ENCODE measurements at regions not wholly inside any gene's neighbourhood (a gene's known extent, or its start where the extent isn't known, plus 50 kb on each side); places are given as distances from the start of the nearest gene placed in this dataset.
"Not testable (repeated sequence)": the region's sequence is repeated elsewhere in the genome, so short reads cannot be mapped to it uniquely, and the experiment has no call there.

DNA sequence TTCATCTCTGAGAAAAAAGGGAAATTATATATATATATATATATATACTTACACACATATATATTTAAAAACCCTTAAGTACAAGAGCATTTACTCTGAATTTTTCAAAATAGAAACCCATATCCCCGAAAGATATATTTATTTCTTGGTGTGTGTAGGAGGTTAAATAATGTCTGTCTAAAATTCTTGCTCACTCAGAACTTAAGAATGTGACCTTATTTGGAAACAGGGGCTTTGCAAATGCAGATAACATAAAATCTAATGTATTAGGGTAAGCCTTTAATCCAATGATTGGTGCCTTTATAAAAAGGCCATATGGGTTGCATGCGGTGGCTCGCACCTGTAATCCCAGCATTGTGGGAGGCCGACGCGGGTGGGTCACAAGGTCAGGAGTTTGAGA lies 517.3 kb upstream of the TLE4 start:
- DNase-seq (ENCODE audit: low read depth in 1 of 2, low spot score in 1 of 2) = no peak

DNA sequence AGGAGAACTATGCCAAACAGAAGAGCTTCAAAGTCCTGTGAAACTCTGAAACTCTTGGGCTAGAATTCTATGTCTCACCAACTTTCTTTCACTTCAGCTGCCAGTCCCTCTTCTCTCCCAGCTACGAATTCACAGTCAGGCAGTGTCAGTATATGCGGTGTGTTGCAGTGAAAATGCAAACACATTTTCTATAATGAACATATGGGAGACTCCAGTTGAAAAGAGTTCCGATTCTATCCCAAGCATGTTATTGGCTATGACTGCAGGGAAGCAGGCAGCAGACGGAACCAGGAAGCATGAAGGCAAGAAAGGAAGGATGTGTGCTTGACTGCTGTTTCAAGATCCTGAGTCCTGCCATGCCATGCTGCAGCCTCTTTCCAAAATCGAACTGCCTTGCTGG lies 515.7 kb upstream of the TLE4 start:
- no peak for DNase-seq (ENCODE audit: low read depth in 1 of 2, low spot score in 1 of 2)

- DNase-seq (ENCODE audit: low read depth in 1 of 2, low spot score in 1 of 2) = no peak
These were observed 514.2 kb upstream of the TLE4 start for GRCh38 chr9:79057576-79057975.

- no peak for DNase-seq (ENCODE audit: low read depth in 1 of 2, low spot score in 1 of 2)
These were observed 511.0 kb upstream of the TLE4 start for GRCh38 chr9:79060766-79061165.

- no peak for DNase-seq (ENCODE audit: low read depth in 1 of 2, low spot score in 1 of 2)
These were observed 509.8 kb upstream of the TLE4 start for GRCh38 chr9:79061752-79062616.

- DNase-seq (ENCODE audit: low read depth in 1 of 2, low spot score in 1 of 2) = no peak
These were observed 498.6 kb upstream of the TLE4 start for GRCh38 chr9:79073201-79073600.

DNA sequence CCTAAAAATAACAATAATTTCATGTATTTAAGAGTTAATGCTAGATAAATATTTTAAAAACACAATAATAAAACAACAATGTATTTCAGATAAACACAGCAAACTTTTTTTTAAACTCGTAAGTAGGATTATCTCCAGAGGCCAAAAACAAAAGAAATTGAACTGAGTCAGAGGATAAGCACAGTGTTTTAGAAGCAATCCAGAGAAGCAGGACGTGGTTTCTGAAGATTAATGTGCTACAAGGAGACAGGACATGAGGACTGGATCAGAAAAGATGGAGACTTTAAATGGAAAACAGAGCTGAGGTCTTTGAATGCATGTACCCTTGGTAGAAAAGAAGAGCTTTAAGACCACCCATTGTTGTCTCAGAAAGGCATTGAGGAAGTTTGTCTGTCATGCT lies 491.2 kb upstream of the TLE4 start:
- no peak for DNase-seq (ENCODE audit: low read depth in 1 of 2, low spot score in 1 of 2)

- no peak for DNase-seq (ENCODE audit: low read depth in 1 of 2, low spot score in 1 of 2)
These were observed 488.1 kb upstream of the TLE4 start for GRCh38 chr9:79083621-79084020.

GRCh38 chr9:79087133-79087532 lies 484.6 kb upstream of the TLE4 start:
- no peak for DNase-seq (ENCODE audit: low read depth in 1 of 2, low spot score in 1 of 2)

DNA sequence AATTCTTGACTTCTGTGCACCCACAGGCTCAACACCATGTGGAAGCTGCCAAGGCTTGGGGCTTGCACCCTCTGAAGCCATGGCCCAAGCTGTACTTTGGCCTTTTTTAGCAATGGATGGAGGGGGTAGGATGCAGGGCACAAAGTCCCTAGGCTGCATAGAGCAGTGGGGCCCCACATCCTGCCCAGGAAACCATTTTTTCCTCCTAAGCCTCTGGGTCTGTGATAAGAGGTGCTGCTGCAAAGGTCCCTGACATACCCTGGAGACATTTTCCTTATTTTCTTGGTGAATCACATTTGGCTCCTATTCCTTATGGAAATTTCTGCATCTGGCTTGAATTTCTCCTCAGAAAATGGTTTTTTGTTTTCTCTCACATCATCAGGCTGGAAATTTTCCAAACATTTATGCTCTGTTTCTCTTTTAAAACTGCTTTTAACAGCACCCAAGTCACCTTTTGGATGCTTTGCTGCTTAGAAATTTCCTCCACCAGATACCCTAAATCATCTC lies 482.7 kb upstream of the TLE4 start:
- no peak for DNase-seq (ENCODE audit: low read depth in 1 of 2, low spot score in 1 of 2)

DNA sequence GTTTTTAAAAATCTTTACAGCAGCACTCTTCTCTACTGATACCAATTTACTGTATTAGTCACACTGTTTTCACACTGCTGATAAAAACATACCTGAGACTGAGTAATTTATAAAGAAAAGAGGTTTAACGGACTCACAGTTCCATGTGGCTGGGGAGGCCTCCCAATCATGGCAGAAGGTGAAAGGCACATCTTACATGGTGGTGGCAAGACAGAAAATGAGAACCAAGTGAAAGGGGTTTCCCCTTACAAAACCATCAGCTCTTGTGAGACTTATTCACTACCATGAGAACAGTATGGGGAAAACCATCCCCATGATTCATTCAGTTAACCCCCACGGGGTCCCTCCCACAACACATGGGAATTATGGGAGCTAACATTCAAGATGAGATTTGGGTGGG lies 481.9 kb upstream of the TLE4 start:
- DNase-seq (ENCODE audit: low read depth in 1 of 2, low spot score in 1 of 2) = not testable (repeated sequence)

GRCh38 chr9:79103257-79103656 lies 468.5 kb upstream of the TLE4 start:
- DNase-seq (ENCODE audit: low read depth in 1 of 2, low spot score in 1 of 2) = not testable (repeated sequence)

- no peak for DNase-seq (ENCODE audit: low read depth in 1 of 2, low spot score in 1 of 2)
These were observed 467.5 kb upstream of the TLE4 start for GRCh38 chr9:79104216-79104615.

- no peak for DNase-seq (ENCODE audit: low read depth in 1 of 2, low spot score in 1 of 2)
These were observed 466.8 kb upstream of the TLE4 start for GRCh38 chr9:79104951-79105350.

- DNase-seq (ENCODE audit: low read depth in 1 of 2, low spot score in 1 of 2) = no peak
These were observed 463.7 kb upstream of the TLE4 start for GRCh38 chr9:79107911-79108676.

DNA sequence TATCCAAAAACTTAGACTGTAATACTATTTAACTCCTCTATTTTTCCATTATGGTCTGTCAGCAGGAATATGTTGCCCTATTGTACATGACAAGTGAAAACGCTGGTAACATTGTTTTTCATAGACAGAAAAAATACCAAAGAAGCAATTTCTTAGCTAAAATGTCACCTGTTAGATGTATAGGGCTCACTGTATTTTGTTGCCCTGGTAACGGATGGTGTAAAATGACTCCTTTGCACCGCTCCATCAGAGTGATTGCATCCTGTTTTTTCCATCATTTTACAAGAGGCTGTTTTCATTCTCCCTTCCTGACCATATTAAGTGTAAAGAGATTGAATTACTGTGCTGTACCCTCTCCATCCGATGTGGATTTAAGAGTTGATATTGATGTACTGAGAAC lies 460.1 kb upstream of the TLE4 start:
- DNase-seq (ENCODE audit: low read depth in 1 of 2, low spot score in 1 of 2) = no peak

GRCh38 chr9:79115176-79115575 lies 456.6 kb upstream of the TLE4 start:
- DNase-seq (ENCODE audit: low read depth in 1 of 2, low spot score in 1 of 2) = no peak

DNA sequence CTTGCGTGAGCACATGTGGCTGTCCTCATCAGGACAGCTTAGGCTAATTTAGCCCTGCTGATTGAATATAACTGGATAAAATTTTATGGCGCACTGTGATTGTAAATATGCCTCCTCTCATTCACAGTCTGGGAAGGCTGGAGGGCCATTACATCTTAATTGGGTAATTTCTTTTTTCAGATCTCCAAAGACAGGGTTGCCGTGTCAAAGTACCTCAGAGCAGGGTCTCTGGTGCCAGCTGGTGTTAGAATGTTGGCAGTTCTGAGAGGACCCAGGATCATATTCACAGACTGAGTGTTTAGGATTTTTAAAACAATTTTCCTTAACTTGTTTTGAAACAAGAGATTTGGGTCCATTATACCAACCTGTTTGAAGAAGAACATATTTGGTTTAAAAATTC lies 455.7 kb upstream of the TLE4 start:
- DNase-seq (ENCODE audit: low read depth in 1 of 2, low spot score in 1 of 2) = no peak

GRCh38 chr9:79116709-79117108 lies 455.1 kb upstream of the TLE4 start:
- no peak for DNase-seq (ENCODE audit: low read depth in 1 of 2, low spot score in 1 of 2)

DNA sequence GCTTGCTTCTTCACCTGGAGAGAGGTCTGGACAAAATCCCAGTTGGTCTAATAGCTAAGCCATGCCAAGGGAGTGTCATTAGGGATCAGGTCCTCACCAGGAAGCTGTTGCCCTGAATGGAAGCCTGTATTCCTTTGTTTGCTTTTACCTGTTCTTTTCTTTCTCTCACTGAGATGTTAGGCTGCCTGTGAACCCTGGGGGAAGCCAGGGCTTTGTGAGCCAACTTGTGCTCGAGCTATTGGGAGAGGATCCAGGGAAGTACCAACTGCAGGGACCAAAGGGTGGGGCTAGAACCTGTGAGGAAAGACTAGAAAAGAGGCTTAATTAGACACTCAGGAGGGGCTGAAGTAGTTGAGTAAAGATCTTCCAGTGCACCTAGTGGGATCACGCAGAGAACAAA lies 451.2 kb upstream of the TLE4 start:
- DNase-seq (ENCODE audit: low read depth in 1 of 2, low spot score in 1 of 2) = no peak

GRCh38 chr9:79120941-79121340 lies 450.8 kb upstream of the TLE4 start:
- DNase-seq (ENCODE audit: low read depth in 1 of 2, low spot score in 1 of 2) = no peak

DNA sequence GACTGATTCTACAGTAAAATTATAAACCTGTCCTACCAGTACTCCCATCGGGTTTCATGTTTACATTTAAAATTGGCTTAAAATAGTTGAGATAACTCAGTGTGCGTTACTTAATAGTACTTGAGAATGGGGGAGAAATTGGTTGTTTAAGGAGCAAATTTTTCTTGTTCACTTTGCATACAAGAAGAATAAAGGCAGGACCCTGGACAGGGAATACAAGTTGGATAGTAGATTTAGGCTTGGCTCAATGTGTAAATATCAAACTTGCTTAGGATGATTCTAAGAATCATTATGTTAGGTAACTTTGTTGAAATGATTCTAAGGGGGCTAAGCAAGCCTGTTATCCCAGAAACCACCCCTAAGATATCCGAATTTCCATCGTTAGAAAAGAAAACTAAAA lies 448.4 kb upstream of the TLE4 start:
- DNase-seq (ENCODE audit: low read depth in 1 of 2, low spot score in 1 of 2) = no peak

Data from activated T-helper 1 cell treated with anti-CD3 and anti-CD28 coated beads, Interleukin-2, amount 50 U/mL, for 16 hours (primary cell).